ENCODE measurements at regions not wholly inside any gene's neighbourhood (a gene's known extent, or its start where the extent isn't known, plus 50 kb on each side); places are given as distances from the start of the nearest gene placed in this dataset.

- TF ChIP-seq CTCF (IDR thresholded peaks at IDR 0.05; ENCODE audit: low read depth, low read length, missing control alignments), result no peak
- DNase-seq (ENCODE audit: low read depth), result no peak
- no peak overlapping the region for H3K4me3 ChIP-seq (ENCODE audit: low read depth, low read length)
Measured at GRCh38 chr10:29055101-29055500, 233.8 kb upstream of the LYZL1 start.

- DNase-seq (ENCODE audit: low read depth), result no peak
- H3K4me3 ChIP-seq (ENCODE audit: low read depth, low read length), result no peak overlapping the region
- TF ChIP-seq CTCF (IDR thresholded peaks at IDR 0.05; ENCODE audit: low read depth, low read length, missing control alignments), result no peak
Measured at GRCh38 chr10:29056729-29057128, 232.1 kb upstream of the LYZL1 start.

- no peak overlapping the region for H3K4me3 ChIP-seq (ENCODE audit: low read depth, low read length)
- no peak for DNase-seq (ENCODE audit: low read depth)
- TF ChIP-seq CTCF (IDR thresholded peaks at IDR 0.05; ENCODE audit: low read depth, low read length, missing control alignments), result no peak
Measured at GRCh38 chr10:29057822-29058331, 231.0 kb upstream of the LYZL1 start.

GRCh38 chr10:29063806-29064644, 224.8 kb upstream of the LYZL1 start:
- DNase-seq (ENCODE audit: low read depth), result no peak
- TF ChIP-seq CTCF (IDR thresholded peaks at IDR 0.05; ENCODE audit: low read depth, low read length, missing control alignments), result no peak
- H3K4me3 ChIP-seq (ENCODE audit: low read depth, low read length), result no peak overlapping the region

GRCh38 chr10:29064680-29065079, 224.2 kb upstream of the LYZL1 start:
- DNase-seq (ENCODE audit: low read depth), result no peak
- H3K4me3 ChIP-seq (ENCODE audit: low read depth, low read length), result no peak overlapping the region
- no peak for TF ChIP-seq CTCF (IDR thresholded peaks at IDR 0.05; ENCODE audit: low read depth, low read length, missing control alignments)

GRCh38 chr10:29067161-29067560, 221.7 kb upstream of the LYZL1 start:
- no peak for TF ChIP-seq CTCF (IDR thresholded peaks at IDR 0.05; ENCODE audit: low read depth, low read length, missing control alignments)
- DNase-seq (ENCODE audit: low read depth), result no peak
- no peak overlapping the region for H3K4me3 ChIP-seq (ENCODE audit: low read depth, low read length)

- no peak overlapping the region for H3K4me3 ChIP-seq (ENCODE audit: low read depth, low read length)
- TF ChIP-seq CTCF (IDR thresholded peaks at IDR 0.05; ENCODE audit: low read depth, low read length, missing control alignments), result no peak
Measured at GRCh38 chr10:29067628-29068027, 221.2 kb upstream of the LYZL1 start.

More at GRCh38 chr10:29067628-29068027, 221.2 kb upstream of the LYZL1 start:
- no peak for DNase-seq (ENCODE audit: low read depth)
